Activated CD8-positive, alpha-beta T cell treated with anti-CD3 and anti-CD28 coated beads for 36 hours (primary cell): ENCODE measurements at regions not wholly inside any gene's neighbourhood (a gene's known extent, or its start where the extent isn't known, plus 50 kb on each side); places are given as distances from the start of the nearest gene placed in this dataset.

Source experiments
- ATAC-seq: fragments of 200-7000 bp; cut with Tn5 transposase; one replicate; pipeline ENCODE4 v1.10.0; 2021; ENCODE audit warnings: mild to moderate bottlenecking, moderate library complexity
- CTCF ChIA-PET: fragments of 350-600 bp; sonication (Branson Sonifier 250); formaldehyde crosslinking; loops from one replicate; lab custom pipeline; 2021; ENCODE audit warnings: antibody characterized with exemption; lab: Charles Lee
- POLR2A ChIA-PET: fragments of 350-600 bp; sonication (Branson Sonifier 250); formaldehyde crosslinking; loops from one replicate; lab custom pipeline; 2021; ENCODE audit warnings: antibody characterized with exemption; lab: Charles Lee
- DNase-seq: peaks from one replicate; pipeline ENCODE4 v3.0.0-alpha.2; 2020
- H3K27ac Mint-ChIP-seq: one replicate; pipeline ENCODE4 v1.8.0; 2021; ENCODE audit warnings: mild to moderate bottlenecking, mixed read lengths
- H3K27me3 Mint-ChIP-seq: one replicate; pipeline ENCODE4 v1.8.0; 2021; ENCODE audit warnings: mixed read lengths
- H3K36me3 Mint-ChIP-seq: one replicate; pipeline ENCODE4 v1.8.0; 2021; ENCODE audit warnings: low read depth, mixed read lengths
- H3K4me1 Mint-ChIP-seq: one replicate; pipeline ENCODE4 v1.8.0; 2021; ENCODE audit warnings: low read depth, mixed read lengths
- H3K4me3 Mint-ChIP-seq: one replicate; pipeline ENCODE4 v1.8.0; 2021; ENCODE audit warnings: mild to moderate bottlenecking, moderate library complexity, mixed read lengths
- H3K9me3 Mint-ChIP-seq: one replicate; pipeline ENCODE4 v1.8.0; 2021; ENCODE audit warnings: mixed read lengths
- intact Hi-C: fragments of 100-400 bp; cut with micrococcal nuclease; formaldehyde crosslinking; loops from one replicate; pipeline ENCODE4 v1.10.0; 2022
- TF ChIP-seq, protein P1 (sequence below): fragments of 200-600 bp; IDR thresholded peaks from one replicate; pipeline ENCODE4 v1.8.0; 2022; ENCODE audit warnings: antibody characterized with exemption, mild to moderate bottlenecking

DNA sequence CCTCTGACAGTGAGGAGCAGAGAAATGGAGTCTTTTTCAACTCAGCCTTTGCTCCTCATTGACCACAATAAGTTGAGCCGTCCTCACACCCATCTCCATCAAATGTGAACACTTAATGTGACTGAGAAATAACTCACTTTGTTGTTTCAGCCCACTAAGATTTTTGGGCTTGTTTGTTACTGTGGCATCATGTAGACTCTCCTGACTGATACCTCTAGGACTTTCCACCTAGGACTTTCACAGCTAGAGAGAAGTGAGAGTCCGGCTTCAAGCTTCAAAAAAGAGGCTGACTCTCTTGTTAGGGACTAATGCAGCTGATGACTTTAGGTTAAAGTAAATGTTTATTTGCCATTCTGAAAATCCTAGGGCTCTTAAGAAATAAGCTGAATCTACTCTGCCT, 435.0 kb downstream of the TMEM114 start:
- Mint-ChIP-seq H3K4me3 (no peak overlapping the region), H3K27ac (no peak overlapping the region), H3K4me1 (no peaks in the 10 kb centered on the region), H3K9me3 (peaks cover 17% of the 10 kb centered on the region), H3K27me3 (no peaks in the 10 kb centered on the region), H3K36me3 (no peaks in the 10 kb centered on the region)
- intact Hi-C loops, result no loop called here
- TF ChIP-seq, protein P1, sequence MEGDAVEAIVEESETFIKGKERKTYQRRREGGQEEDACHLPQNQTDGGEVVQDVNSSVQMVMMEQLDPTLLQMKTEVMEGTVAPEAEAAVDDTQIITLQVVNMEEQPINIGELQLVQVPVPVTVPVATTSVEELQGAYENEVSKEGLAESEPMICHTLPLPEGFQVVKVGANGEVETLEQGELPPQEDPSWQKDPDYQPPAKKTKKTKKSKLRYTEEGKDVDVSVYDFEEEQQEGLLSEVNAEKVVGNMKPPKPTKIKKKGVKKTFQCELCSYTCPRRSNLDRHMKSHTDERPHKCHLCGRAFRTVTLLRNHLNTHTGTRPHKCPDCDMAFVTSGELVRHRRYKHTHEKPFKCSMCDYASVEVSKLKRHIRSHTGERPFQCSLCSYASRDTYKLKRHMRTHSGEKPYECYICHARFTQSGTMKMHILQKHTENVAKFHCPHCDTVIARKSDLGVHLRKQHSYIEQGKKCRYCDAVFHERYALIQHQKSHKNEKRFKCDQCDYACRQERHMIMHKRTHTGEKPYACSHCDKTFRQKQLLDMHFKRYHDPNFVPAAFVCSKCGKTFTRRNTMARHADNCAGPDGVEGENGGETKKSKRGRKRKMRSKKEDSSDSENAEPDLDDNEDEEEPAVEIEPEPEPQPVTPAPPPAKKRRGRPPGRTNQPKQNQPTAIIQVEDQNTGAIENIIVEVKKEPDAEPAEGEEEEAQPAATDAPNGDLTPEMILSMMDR, result no peak
- ATAC-seq, result no peak
- CTCF ChIA-PET, result no interaction called here
- no peak for DNase-seq
- POLR2A ChIA-PET, result no interaction called here

DNA sequence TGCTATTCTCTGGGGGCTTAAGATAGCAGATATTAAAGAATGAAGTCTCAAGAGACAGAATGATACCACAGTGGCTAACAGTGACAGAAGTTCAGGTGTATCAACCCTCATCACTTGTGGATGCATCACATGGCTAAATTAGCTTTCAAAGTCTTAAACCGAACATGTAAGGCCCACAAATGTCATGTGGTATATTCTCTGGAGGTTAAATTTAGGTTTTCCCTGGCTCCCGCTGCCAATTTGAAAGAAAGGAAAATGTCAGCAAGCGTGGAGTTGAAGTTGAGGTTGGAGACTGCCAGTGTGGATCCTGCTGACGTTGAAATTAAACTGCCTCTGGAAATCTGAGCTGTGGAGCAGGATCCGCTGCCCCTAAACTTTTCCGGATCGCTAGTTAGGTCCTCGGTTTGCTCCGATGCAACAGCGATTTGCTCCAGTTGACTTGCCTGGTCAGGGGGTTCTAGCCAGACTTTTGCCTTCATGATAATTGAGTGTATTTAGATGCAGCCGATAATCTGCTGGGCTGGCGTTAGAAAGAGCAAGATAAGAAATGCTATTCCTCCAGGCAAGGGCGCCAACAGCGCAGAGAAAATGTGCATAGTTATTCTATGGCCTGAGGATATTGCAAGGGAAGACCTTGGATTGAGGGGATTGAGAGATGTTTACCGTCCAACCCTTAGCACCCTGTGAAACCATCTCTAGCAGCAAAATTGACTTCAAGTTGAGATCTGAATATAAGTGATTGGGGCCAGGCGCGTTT, 443.9 kb downstream of the TMEM114 start:
- no peaks in the 10 kb centered on the region for H3K4me1 Mint-ChIP-seq
- DNase-seq (no peak), ATAC-seq (no peak)
- POLR2A ChIA-PET, result no interaction called here
- intact Hi-C loops, result no loop called here
- no peak overlapping the region for H3K27ac Mint-ChIP-seq
- H3K9me3 Mint-ChIP-seq, result peaks cover 7% of the 10 kb centered on the region
- TF ChIP-seq, protein P1, result no peak
- CTCF ChIA-PET, result no interaction called here
- H3K4me3 Mint-ChIP-seq, result no peak overlapping the region
- no peaks in the 10 kb centered on the region for H3K27me3 Mint-ChIP-seq
- no peaks in the 10 kb centered on the region for H3K36me3 Mint-ChIP-seq

DNA sequence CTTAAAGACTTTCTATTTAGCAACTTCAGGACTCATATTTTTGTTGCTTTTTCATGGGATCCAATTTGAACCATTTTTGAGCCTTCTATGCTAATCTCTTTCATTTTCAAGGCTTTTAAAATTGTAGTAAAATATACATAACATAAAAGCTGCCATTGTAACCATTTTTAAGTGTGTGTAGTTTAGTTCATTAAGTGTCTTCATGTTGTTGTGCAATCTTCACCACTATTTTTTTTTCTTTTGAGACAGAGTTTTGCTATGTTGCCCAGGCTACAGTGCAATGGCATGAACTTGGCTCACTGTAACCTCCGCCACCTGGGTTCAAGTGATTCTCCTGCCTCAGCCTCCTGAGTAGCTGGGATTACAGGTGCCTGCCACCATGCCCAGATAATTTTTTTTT, 451.6 kb downstream of the TMEM114 start:
- peaks cover 7% of the 10 kb centered on the region for H3K9me3 Mint-ChIP-seq
- TF ChIP-seq, protein P1, result no peak
- ChIA-PET POLR2A (no interaction called here), CTCF (no interaction called here)
- intact Hi-C loops, result no loop called here
- no peak for DNase-seq
- H3K36me3 Mint-ChIP-seq, result no peaks in the 10 kb centered on the region
- no peaks in the 10 kb centered on the region for H3K4me1 Mint-ChIP-seq
- no peaks in the 10 kb centered on the region for H3K27me3 Mint-ChIP-seq
- no peak overlapping the region for H3K27ac Mint-ChIP-seq
- ATAC-seq, result no peak
- H3K4me3 Mint-ChIP-seq, result no peak overlapping the region

DNA sequence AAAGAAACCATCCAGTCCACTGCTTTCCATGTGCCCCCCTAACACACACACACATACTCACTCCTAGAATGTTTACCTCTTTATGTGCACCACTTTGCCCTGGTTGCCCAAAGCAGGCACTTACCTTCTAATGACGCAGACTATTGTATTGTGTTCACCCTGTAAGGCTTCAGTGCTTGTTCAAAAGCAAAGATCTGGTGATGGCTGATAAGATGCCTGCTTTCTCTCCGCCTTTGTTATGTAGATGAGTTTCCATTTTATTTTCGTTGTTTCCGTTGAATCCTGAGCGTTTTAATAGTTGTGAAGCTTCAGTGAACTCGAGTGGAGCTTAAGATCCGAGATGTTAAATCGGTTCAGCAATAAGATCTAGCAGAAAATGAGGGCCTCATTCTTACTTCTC, 452.7 kb downstream of the TMEM114 start:
- no peak overlapping the region for H3K4me3 Mint-ChIP-seq
- no peak overlapping the region for H3K27ac Mint-ChIP-seq
- ChIA-PET CTCF (no interaction called here), POLR2A (no interaction called here)
- H3K9me3 Mint-ChIP-seq, result peaks cover 7% of the 10 kb centered on the region
- ATAC-seq (no peak), DNase-seq (no peak)
- TF ChIP-seq, protein P1, result no peak
- intact Hi-C loops, result no loop called here
- H3K4me1 Mint-ChIP-seq, result no peaks in the 10 kb centered on the region
- H3K27me3 Mint-ChIP-seq, result no peaks in the 10 kb centered on the region
- H3K36me3 Mint-ChIP-seq, result no peaks in the 10 kb centered on the region

GRCh38 chr16:8130197-8130596, 460.1 kb downstream of the TMEM114 start:
- ATAC-seq (no peak), DNase-seq (no peak)
- intact Hi-C loops, result no loop called here
- H3K4me1 Mint-ChIP-seq, result no peaks in the 10 kb centered on the region
- TF ChIP-seq, protein P1, result no peak
- H3K27ac Mint-ChIP-seq, result no peak overlapping the region
- H3K9me3 Mint-ChIP-seq, result peaks cover 11% of the 10 kb centered on the region
- no peaks in the 10 kb centered on the region for H3K36me3 Mint-ChIP-seq
- H3K27me3 Mint-ChIP-seq, result no peaks in the 10 kb centered on the region
- ChIA-PET CTCF (no interaction called here), POLR2A (no interaction called here)
- no peak overlapping the region for H3K4me3 Mint-ChIP-seq
